Activated T-helper 1 cell treated with anti-CD3 and anti-CD28 coated beads, Interleukin-12 subunit alpha, Interleukin-12 subunit beta, Interleukin-2, Interleukin-4 antibody, amounts not matched to agents 30 ng/mL and 10 ng/mL and 1 ng/mL, durations not matched to agents 14 hours and 24 hours and 36 hours (primary cell): ENCODE measurements at regions not wholly inside any gene's neighbourhood (a gene's known extent, or its start where the extent isn't known, plus 50 kb on each side); places are given as distances from the start of the nearest gene placed in this dataset.

Source experiments
- DNase-seq: peaks from one replicate; pipeline ENCODE4 v3.0.0; 2021; ENCODE audit warnings: low spot score
- H3K27ac Mint-ChIP-seq: one replicate; pipeline ENCODE4 v1.8.0; 2021; ENCODE audit warnings: mild to moderate bottlenecking, mixed read lengths
- H3K27me3 Mint-ChIP-seq: one replicate; pipeline ENCODE4 v1.8.0; 2022; ENCODE audit warnings: mild to moderate bottlenecking, moderate library complexity, mixed read lengths; ENCODE audit not compliant: insufficient read depth
- H3K36me3 Mint-ChIP-seq: one replicate; pipeline ENCODE4 v1.8.0; 2021; ENCODE audit warnings: low read depth, mixed read lengths
- H3K4me1 Mint-ChIP-seq: one replicate; pipeline ENCODE4 v1.8.0; 2021; ENCODE audit warnings: low read depth, mixed read lengths
- H3K4me3 Mint-ChIP-seq: one replicate; pipeline ENCODE4 v1.8.0; 2021; ENCODE audit warnings: mild to moderate bottlenecking, moderate library complexity, mixed read lengths
- H3K9me3 Mint-ChIP-seq: one replicate; pipeline ENCODE4 v1.8.0; 2021; ENCODE audit warnings: mixed read lengths
- intact Hi-C: fragments of 100-400 bp; cut with micrococcal nuclease; formaldehyde crosslinking; loops from one replicate; pipeline ENCODE4 v1.15.1; 2024

GRCh38 chr11:120041625-120042024, 96.3 kb downstream of the TRIM29 start:
- H3K27ac Mint-ChIP-seq, result no peak overlapping the region
- H3K4me1 Mint-ChIP-seq, result no peaks in the 10 kb centered on the region
- no peaks in the 10 kb centered on the region for H3K36me3 Mint-ChIP-seq
- no peak for DNase-seq
- intact Hi-C loops, result no loop called here
- peaks cover 9% of the 10 kb centered on the region for H3K27me3 Mint-ChIP-seq
- peaks cover 8% of the 10 kb centered on the region for H3K9me3 Mint-ChIP-seq
- H3K4me3 Mint-ChIP-seq, result no peak overlapping the region

- H3K4me1 Mint-ChIP-seq, result no peaks in the 10 kb centered on the region
- no peaks in the 10 kb centered on the region for H3K9me3 Mint-ChIP-seq
- intact Hi-C loops, result no loop called here
- no peak overlapping the region for H3K27ac Mint-ChIP-seq
- no peaks in the 10 kb centered on the region for H3K36me3 Mint-ChIP-seq
- no peak overlapping the region for H3K4me3 Mint-ChIP-seq
- H3K27me3 Mint-ChIP-seq, result peaks cover 11% of the 10 kb centered on the region
- DNase-seq, result no peak
These were observed 97.6 kb downstream of the TRIM29 start for GRCh38 chr11:120040151-120040840.

GRCh38 chr11:120039039-120039438, 98.9 kb downstream of the TRIM29 start:
- Mint-ChIP-seq H3K27ac (no peak overlapping the region), H3K4me3 (no peak overlapping the region), H3K36me3 (no peaks in the 10 kb centered on the region), H3K9me3 (no peaks in the 10 kb centered on the region), H3K4me1 (no peaks in the 10 kb centered on the region), H3K27me3 (peaks cover 11% of the 10 kb centered on the region)
- intact Hi-C loops, result no loop called here
- no peak for DNase-seq

GRCh38 chr11:120037111-120037510, 100.8 kb downstream of the TRIM29 start:
- Mint-ChIP-seq H3K27me3 (peaks cover 13% of the 10 kb centered on the region), H3K27ac (no peak overlapping the region)
- intact Hi-C loops, result no loop called here

GRCh38 chr11:120035756-120036155, 102.2 kb downstream of the TRIM29 start:
- no peaks in the 10 kb centered on the region for H3K9me3 Mint-ChIP-seq
- no peak overlapping the region for H3K4me3 Mint-ChIP-seq
- no peaks in the 10 kb centered on the region for H3K36me3 Mint-ChIP-seq
- no peaks in the 10 kb centered on the region for H3K4me1 Mint-ChIP-seq
- intact Hi-C loops, result no loop called here
- no peak for DNase-seq
- no peak overlapping the region for H3K27ac Mint-ChIP-seq
- H3K27me3 Mint-ChIP-seq, result peaks cover 10% of the 10 kb centered on the region

More at GRCh38 chr11:120037111-120037510, 100.8 kb downstream of the TRIM29 start:
- H3K36me3 Mint-ChIP-seq, result no peaks in the 10 kb centered on the region
- H3K4me3 Mint-ChIP-seq, result no peak overlapping the region
- no peaks in the 10 kb centered on the region for H3K4me1 Mint-ChIP-seq
- H3K9me3 Mint-ChIP-seq, result no peaks in the 10 kb centered on the region
- DNase-seq, result no peak

GRCh38 chr11:120034881-120035630, 102.9 kb downstream of the TRIM29 start:
- Mint-ChIP-seq H3K36me3 (no peaks in the 10 kb centered on the region), H3K27me3 (peaks cover 10% of the 10 kb centered on the region), H3K4me1 (no peaks in the 10 kb centered on the region), H3K27ac (no peak overlapping the region), H3K9me3 (no peaks in the 10 kb centered on the region), H3K4me3 (no peak overlapping the region)
- DNase-seq, result no peak
- intact Hi-C loops, result no loop called here

GRCh38 chr11:120034176-120034875, 103.6 kb downstream of the TRIM29 start:
- no peak overlapping the region for H3K4me3 Mint-ChIP-seq
- H3K9me3 Mint-ChIP-seq, result no peaks in the 10 kb centered on the region
- no peak overlapping the region for H3K27ac Mint-ChIP-seq
- H3K27me3 Mint-ChIP-seq, result peaks cover 10% of the 10 kb centered on the region
- no peaks in the 10 kb centered on the region for H3K4me1 Mint-ChIP-seq
- H3K36me3 Mint-ChIP-seq, result no peaks in the 10 kb centered on the region
- intact Hi-C loops, result no loop called here
- no peak for DNase-seq

GRCh38 chr11:120032766-120033390, 105.0 kb downstream of the TRIM29 start:
- DNase-seq, result no peak
- H3K4me1 Mint-ChIP-seq, result no peaks in the 10 kb centered on the region
- H3K27me3 Mint-ChIP-seq, result peaks cover 10% of the 10 kb centered on the region

GRCh38 chr11:120031612-120032600, 106.0 kb downstream of the TRIM29 start:
- Mint-ChIP-seq H3K4me3 (no peak overlapping the region), H3K9me3 (no peaks in the 10 kb centered on the region), H3K27ac (no peak overlapping the region), H3K36me3 (no peaks in the 10 kb centered on the region), H3K27me3 (peaks cover 8% of the 10 kb centered on the region), H3K4me1 (no peaks in the 10 kb centered on the region)
- DNase-seq, result no peak
- intact Hi-C loops, result no loop called here

More at GRCh38 chr11:120032766-120033390, 105.0 kb downstream of the TRIM29 start:
- Mint-ChIP-seq H3K27ac (no peak overlapping the region), H3K36me3 (no peaks in the 10 kb centered on the region), H3K9me3 (no peaks in the 10 kb centered on the region), H3K4me3 (no peak overlapping the region)
- intact Hi-C loops, result no loop called here

- intact Hi-C loops, result no loop called here
- Mint-ChIP-seq H3K9me3 (no peaks in the 10 kb centered on the region), H3K27me3 (peaks cover 6% of the 10 kb centered on the region), H3K27ac (no peak overlapping the region), H3K4me3 (no peak overlapping the region), H3K36me3 (no peaks in the 10 kb centered on the region), H3K4me1 (no peaks in the 10 kb centered on the region)
- no peak for DNase-seq
These were observed 106.8 kb downstream of the TRIM29 start for GRCh38 chr11:120031156-120031555.

GRCh38 chr11:120030411-120030810, 107.5 kb downstream of the TRIM29 start:
- peaks cover 4% of the 10 kb centered on the region for H3K27me3 Mint-ChIP-seq
- H3K4me1 Mint-ChIP-seq, result no peaks in the 10 kb centered on the region
- intact Hi-C loops, result no loop called here
- H3K4me3 Mint-ChIP-seq, result no peak overlapping the region
- no peak for DNase-seq
- no peaks in the 10 kb centered on the region for H3K36me3 Mint-ChIP-seq
- H3K9me3 Mint-ChIP-seq, result no peaks in the 10 kb centered on the region
- H3K27ac Mint-ChIP-seq, result no peak overlapping the region

- H3K4me3 Mint-ChIP-seq, result no peak overlapping the region
- H3K27me3 Mint-ChIP-seq, result peaks cover 4% of the 10 kb centered on the region
- no peaks in the 10 kb centered on the region for H3K4me1 Mint-ChIP-seq
- DNase-seq, result no peak
- intact Hi-C loops, result no loop called here
- H3K36me3 Mint-ChIP-seq, result no peaks in the 10 kb centered on the region
- no peaks in the 10 kb centered on the region for H3K9me3 Mint-ChIP-seq
- no peak overlapping the region for H3K27ac Mint-ChIP-seq
These were observed 108.6 kb downstream of the TRIM29 start for GRCh38 chr11:120029321-120029720.
